H9 (cell line): ENCODE measurements at regions not wholly inside any gene's neighbourhood (a gene's known extent, or its start where the extent isn't known, plus 50 kb on each side); places are given as distances from the start of the nearest gene placed in this dataset.

Experiments used
- DNase-seq: peaks from one replicate; pipeline ENCODE4 v3.0.0-alpha.2; 2017
- H2AFZ ChIP-seq: one replicate; pipeline ENCODE4 v1.6.1; 2013; ENCODE audit warnings: mild to moderate bottlenecking, low read length, control low read depth, moderate library complexity
- H2AK5ac ChIP-seq: 2 replicates; pipeline ENCODE4 v1.6.1; 2013; ENCODE audit warnings: low read length, control low read depth, mixed read lengths; ENCODE audit not compliant: insufficient read length
- H2BK120ac ChIP-seq: one replicate; pipeline ENCODE4 v1.6.1; 2013; ENCODE audit warnings: low read depth, mild to moderate bottlenecking, low read length, control low read depth, inconsistent platforms; ENCODE audit not compliant: poor library complexity, severe bottlenecking
- H2BK12ac ChIP-seq: 2 replicates; pipeline ENCODE4 v1.6.1; 2013; ENCODE audit warnings: low read length, control low read depth, mixed read lengths, low read depth; ENCODE audit not compliant: insufficient read length
- H2BK15ac ChIP-seq: 2 replicates; pipeline ENCODE4 v1.6.1; 2013; ENCODE audit warnings: low read depth, low read length, control low read depth
- H2BK20ac ChIP-seq: one replicate; pipeline ENCODE4 v1.6.1; 2013; ENCODE audit warnings: low read depth, mild to moderate bottlenecking, low read length, control low read depth, inconsistent platforms; ENCODE audit not compliant: poor library complexity, severe bottlenecking
- H2BK5ac ChIP-seq: 2 replicates; pipeline ENCODE4 v1.6.1; 2013; ENCODE audit warnings: low read length, control low read depth, mixed read lengths; ENCODE audit not compliant: insufficient read length
- H3K14ac ChIP-seq: 2 replicates; pipeline ENCODE4 v1.6.1; 2013; ENCODE audit warnings: low read length, control low read depth; ENCODE audit not compliant: insufficient read depth
- H3K18ac ChIP-seq: 2 replicates; pipeline ENCODE4 v1.6.1; 2013; ENCODE audit warnings: low read depth, mild to moderate bottlenecking, mixed read lengths, low read length, control low read depth; ENCODE audit not compliant: insufficient read length
- H3K23ac ChIP-seq: 2 replicates; pipeline ENCODE4 v1.6.1; 2013; ENCODE audit warnings: low read length, control low read depth, mixed read lengths, low read depth; ENCODE audit not compliant: insufficient read length
- H3K23me2 ChIP-seq: 2 replicates; pipeline ENCODE4 v1.6.1; 2013; ENCODE audit warnings: low read depth, mild to moderate bottlenecking, mixed read lengths, low read length, control low read depth; ENCODE audit not compliant: insufficient read length, poor library complexity, severe bottlenecking
- H3K27ac ChIP-seq: 2 replicates; pipeline ENCODE4 v1.5.1; 2013; ENCODE audit warnings: low read length, control low read depth, mixed read lengths, low read depth; ENCODE audit not compliant: insufficient read length
- H3K27me3 ChIP-seq: 2 replicates; pipeline ENCODE4 v1.6.1; 2013; ENCODE audit warnings: low read length, control low read depth, inconsistent platforms; ENCODE audit not compliant: insufficient read depth
- H3K4ac ChIP-seq: 2 replicates; pipeline ENCODE4 v1.6.1; 2013; ENCODE audit warnings: low read depth, mild to moderate bottlenecking, control low read depth, inconsistent platforms, low read length, moderate library complexity
- H3K4me1 ChIP-seq: 2 replicates; pipeline ENCODE4 v1.6.1; 2013; ENCODE audit warnings: low read length, control low read depth, inconsistent platforms; ENCODE audit not compliant: insufficient read depth
- H3K4me2 ChIP-seq: 2 replicates; pipeline ENCODE4 v1.6.1; 2013; ENCODE audit warnings: low read length, control low read depth, mixed read lengths; ENCODE audit not compliant: insufficient read length, insufficient read depth
- H3K56ac ChIP-seq: 2 replicates; pipeline ENCODE4 v1.6.1; 2013; ENCODE audit warnings: low read depth, mild to moderate bottlenecking, mixed read lengths, low read length, control low read depth; ENCODE audit not compliant: insufficient read length
- H3K79me1 ChIP-seq: 2 replicates; pipeline ENCODE4 v1.6.1; 2013; ENCODE audit warnings: low read depth, mild to moderate bottlenecking, moderate library complexity, low read length, control low read depth, inconsistent platforms; ENCODE audit not compliant: insufficient read depth, poor library complexity, severe bottlenecking
- H3K79me2 ChIP-seq: 2 replicates; pipeline ENCODE4 v1.6.1; 2013; ENCODE audit warnings: low read length, control low read depth, inconsistent platforms; ENCODE audit not compliant: insufficient read depth
- H3K9ac ChIP-seq: 2 replicates; pipeline ENCODE4 v1.6.1; 2013; ENCODE audit warnings: low read length, control low read depth, mixed read lengths; ENCODE audit not compliant: insufficient read length; ENCODE audit errors: extremely low read depth
- H3K9me3 ChIP-seq: one replicate; pipeline ENCODE4 v1.6.1; 2013; ENCODE audit warnings: low read depth, low read length, inconsistent platforms; ENCODE audit not compliant: control insufficient read depth
- H3T11ph ChIP-seq: one replicate; pipeline ENCODE4 v1.6.1; 2013; ENCODE audit warnings: mild to moderate bottlenecking, low read length, control low read depth, inconsistent platforms
- H4K20me1 ChIP-seq: one replicate; pipeline ENCODE4 v1.6.1; 2013; ENCODE audit not compliant: control insufficient read depth, insufficient read length, insufficient read depth
- H4K5ac ChIP-seq: 2 replicates; pipeline ENCODE4 v1.6.1; 2013; ENCODE audit warnings: low read depth, mild to moderate bottlenecking, mixed read lengths, low read length, control low read depth; ENCODE audit not compliant: insufficient read length
- H4K8ac ChIP-seq: replicated peaks from 2 replicates; pipeline ENCODE4 v1.6.1; 2013; ENCODE audit warnings: low read length, control low read depth, mixed read lengths, low read depth; ENCODE audit not compliant: insufficient read length
- H4K91ac ChIP-seq: 2 replicates; pipeline ENCODE4 v1.6.1; 2013; ENCODE audit warnings: low read depth, mild to moderate bottlenecking, moderate library complexity, mixed read lengths, low read length, control low read depth; ENCODE audit not compliant: insufficient read length
- H3K27ac Mint-ChIP-seq, 3 experiments: 2 replicates in 2 of 3; 3 replicates in 1 of 3; pipeline ENCODE4 v1.8.0; 2020 to 2021; ENCODE audit warnings: mixed read lengths in 3 of 3, mild to moderate bottlenecking in 1 of 3, moderate library complexity in 1 of 3
- H3K27me3 Mint-ChIP-seq: 2 replicates; pipeline ENCODE4 v1.8.0; 2021; ENCODE audit warnings: low read depth, mild to moderate bottlenecking, moderate library complexity, mixed read lengths
- H3K36me3 Mint-ChIP-seq, 3 experiments: 2 replicates in 2 of 3; 3 replicates in 1 of 3; pipeline ENCODE4 v1.8.0; 2020 to 2021; ENCODE audit warnings: low read depth in 3 of 3, mixed read lengths in 3 of 3; ENCODE audit not compliant: insufficient read depth in 1 of 3
- H3K4me1 Mint-ChIP-seq, 2 experiments: 2 replicates each; pipeline ENCODE4 v1.8.0; 2020; ENCODE audit warnings: mixed read lengths in 2 of 2
- H3K4me3 Mint-ChIP-seq, 2 experiments: 2 replicates in 1 of 2; 3 replicates in 1 of 2; pipeline ENCODE4 v1.8.0; 2020 to 2021; ENCODE audit warnings: mild to moderate bottlenecking in 2 of 2, mixed read lengths in 2 of 2, moderate library complexity in 1 of 2
- H3K9me3 Mint-ChIP-seq, 2 experiments: 2 replicates in 1 of 2; 3 replicates in 1 of 2; pipeline ENCODE4 v1.8.0; 2020; ENCODE audit warnings: mild to moderate bottlenecking in 2 of 2, mixed read lengths in 2 of 2, moderate library complexity in 1 of 2
- WGBS: extraction: QIAGEN DNeasy Blood & Tissue Kit; methylation state at CpG from one replicate; pipeline ENCODE4 v1.1.7; 2013; ENCODE audit warnings: missing lambda C conversion rate, low lambda C conversion rate, mixed read lengths; ENCODE audit not compliant: insufficient read length; ENCODE audit errors: extremely low coverage; 5-methylcytosine and 5-hydroxymethylcytosine counted together
- TF ChIP-seq, protein P1 (sequence below): fragments of 200-600 bp; sonication (generic); conservative IDR thresholded peaks from 3 replicates; pipeline ENCODE4 v1.8.0; 2021; ENCODE audit warnings: antibody characterized with exemption, mild to moderate bottlenecking

DNA sequence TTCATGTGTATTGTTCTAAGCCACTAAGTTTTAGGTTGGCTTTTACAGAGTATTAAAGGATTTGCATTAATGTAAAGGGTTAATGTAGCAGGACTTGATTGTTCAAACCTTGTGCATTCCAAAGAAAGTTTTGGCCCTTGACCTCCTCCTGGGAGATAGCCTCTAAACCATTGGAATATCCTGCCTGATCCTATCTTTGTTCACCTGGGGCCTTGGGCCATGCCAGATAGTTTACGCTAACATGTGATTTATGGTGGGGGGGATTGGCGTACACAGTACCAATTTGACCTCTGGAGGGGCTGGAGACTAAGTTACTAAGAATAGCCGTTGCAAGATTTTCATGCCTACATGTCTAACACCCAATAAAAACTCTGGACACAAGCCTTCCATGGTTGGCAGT is 1002.7 kb upstream of the PABPC4L start:
- Histone ChIP-seq H4K91ac (no peak overlapping the region), H3K56ac (no peak overlapping the region), H3T11ph (no peak overlapping the region), H3K79me1 (no peaks in the 10 kb centered on the region), H2BK5ac (no peak overlapping the region), H4K5ac (no peak overlapping the region), H2BK20ac (no peak overlapping the region), H3K4me2 (no peak overlapping the region), H3K14ac (no peak overlapping the region), H2BK12ac (no peak overlapping the region), H3K18ac (no peak overlapping the region), H3K27ac (no peak overlapping the region), H3K4me1 (no peaks in the 10 kb centered on the region), H2AK5ac (no peak overlapping the region), H3K9ac (no peak overlapping the region), H3K4ac (no peak overlapping the region), H4K20me1 (no peaks in the 10 kb centered on the region), H3K23me2 (no peaks in the 10 kb centered on the region), H3K9me3 (no peaks in the 10 kb centered on the region), H2BK15ac (no peak overlapping the region), H2BK120ac (no peak overlapping the region), H3K27me3 (no peaks in the 10 kb centered on the region), H2AFZ (no peak overlapping the region), H3K23ac (no peak overlapping the region), H4K8ac (no peak overlapping the region), H3K79me2 (no peaks in the 10 kb centered on the region)
- DNase-seq: no peak
- TF ChIP-seq, protein P1, sequence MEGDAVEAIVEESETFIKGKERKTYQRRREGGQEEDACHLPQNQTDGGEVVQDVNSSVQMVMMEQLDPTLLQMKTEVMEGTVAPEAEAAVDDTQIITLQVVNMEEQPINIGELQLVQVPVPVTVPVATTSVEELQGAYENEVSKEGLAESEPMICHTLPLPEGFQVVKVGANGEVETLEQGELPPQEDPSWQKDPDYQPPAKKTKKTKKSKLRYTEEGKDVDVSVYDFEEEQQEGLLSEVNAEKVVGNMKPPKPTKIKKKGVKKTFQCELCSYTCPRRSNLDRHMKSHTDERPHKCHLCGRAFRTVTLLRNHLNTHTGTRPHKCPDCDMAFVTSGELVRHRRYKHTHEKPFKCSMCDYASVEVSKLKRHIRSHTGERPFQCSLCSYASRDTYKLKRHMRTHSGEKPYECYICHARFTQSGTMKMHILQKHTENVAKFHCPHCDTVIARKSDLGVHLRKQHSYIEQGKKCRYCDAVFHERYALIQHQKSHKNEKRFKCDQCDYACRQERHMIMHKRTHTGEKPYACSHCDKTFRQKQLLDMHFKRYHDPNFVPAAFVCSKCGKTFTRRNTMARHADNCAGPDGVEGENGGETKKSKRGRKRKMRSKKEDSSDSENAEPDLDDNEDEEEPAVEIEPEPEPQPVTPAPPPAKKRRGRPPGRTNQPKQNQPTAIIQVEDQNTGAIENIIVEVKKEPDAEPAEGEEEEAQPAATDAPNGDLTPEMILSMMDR: no peak
- Mint-ChIP-seq H3K9me3 (no peaks in the 10 kb centered on the region), H3K4me1 (peaks cover 2 to 6% of the 10 kb centered on the region in 2 experiments; a peak in 2 of 4 replicates), H3K36me3 (no peaks in the 10 kb centered on the region), H3K27ac (peak overlapping the region in 1 of 3 experiments; percentile 48; a peak in 1 of 7 replicates), H3K27me3 (no peaks in the 10 kb centered on the region), H3K4me3 (no peak overlapping the region)
- no CpG with 5 or more reads among the region's 3 CpGs for WGBS
